Activated CD8-positive, alpha-beta T cell treated with anti-CD3 and anti-CD28 coated beads for 36 hours (primary cell): ENCODE measurements at regions not wholly inside any gene's neighbourhood (a gene's known extent, or its start where the extent isn't known, plus 50 kb on each side); places are given as distances from the start of the nearest gene placed in this dataset.

Source experiments
- ATAC-seq: fragments of 200-7000 bp; cut with Tn5 transposase; one replicate; pipeline ENCODE4 v1.10.0; 2021; ENCODE audit warnings: mild to moderate bottlenecking, moderate library complexity
- CTCF ChIA-PET: fragments of 350-600 bp; sonication (Branson Sonifier 250); formaldehyde crosslinking; loops from one replicate; lab custom pipeline; 2021; ENCODE audit warnings: antibody characterized with exemption; lab: Charles Lee
- POLR2A ChIA-PET: fragments of 350-600 bp; sonication (Branson Sonifier 250); formaldehyde crosslinking; loops from one replicate; lab custom pipeline; 2021; ENCODE audit warnings: antibody characterized with exemption; lab: Charles Lee
- DNase-seq: peaks from one replicate; pipeline ENCODE4 v3.0.0-alpha.2; 2020
- H3K27ac Mint-ChIP-seq: one replicate; pipeline ENCODE4 v1.8.0; 2021; ENCODE audit warnings: mild to moderate bottlenecking, mixed read lengths
- H3K27me3 Mint-ChIP-seq: one replicate; pipeline ENCODE4 v1.8.0; 2021; ENCODE audit warnings: mixed read lengths
- H3K36me3 Mint-ChIP-seq: one replicate; pipeline ENCODE4 v1.8.0; 2021; ENCODE audit warnings: low read depth, mixed read lengths
- H3K4me1 Mint-ChIP-seq: one replicate; pipeline ENCODE4 v1.8.0; 2021; ENCODE audit warnings: low read depth, mixed read lengths
- H3K4me3 Mint-ChIP-seq: one replicate; pipeline ENCODE4 v1.8.0; 2021; ENCODE audit warnings: mild to moderate bottlenecking, moderate library complexity, mixed read lengths
- H3K9me3 Mint-ChIP-seq: one replicate; pipeline ENCODE4 v1.8.0; 2021; ENCODE audit warnings: mixed read lengths
- intact Hi-C: fragments of 100-400 bp; cut with micrococcal nuclease; formaldehyde crosslinking; loops from one replicate; pipeline ENCODE4 v1.10.0; 2022
- TF ChIP-seq, protein P1 (sequence below): fragments of 200-600 bp; IDR thresholded peaks from one replicate; pipeline ENCODE4 v1.8.0; 2022; ENCODE audit warnings: antibody characterized with exemption, mild to moderate bottlenecking

GRCh38 chr1:118485757-118486156, 300.7 kb upstream of the SPAG17 start:
- POLR2A ChIA-PET: no interaction called here
- no peaks in the 10 kb centered on the region for H3K4me1 Mint-ChIP-seq
- intact Hi-C loops: no loop called here
- DNase-seq (no peak), ATAC-seq (no peak)
- H3K4me3 Mint-ChIP-seq: no peak overlapping the region
- TF ChIP-seq, protein P1, sequence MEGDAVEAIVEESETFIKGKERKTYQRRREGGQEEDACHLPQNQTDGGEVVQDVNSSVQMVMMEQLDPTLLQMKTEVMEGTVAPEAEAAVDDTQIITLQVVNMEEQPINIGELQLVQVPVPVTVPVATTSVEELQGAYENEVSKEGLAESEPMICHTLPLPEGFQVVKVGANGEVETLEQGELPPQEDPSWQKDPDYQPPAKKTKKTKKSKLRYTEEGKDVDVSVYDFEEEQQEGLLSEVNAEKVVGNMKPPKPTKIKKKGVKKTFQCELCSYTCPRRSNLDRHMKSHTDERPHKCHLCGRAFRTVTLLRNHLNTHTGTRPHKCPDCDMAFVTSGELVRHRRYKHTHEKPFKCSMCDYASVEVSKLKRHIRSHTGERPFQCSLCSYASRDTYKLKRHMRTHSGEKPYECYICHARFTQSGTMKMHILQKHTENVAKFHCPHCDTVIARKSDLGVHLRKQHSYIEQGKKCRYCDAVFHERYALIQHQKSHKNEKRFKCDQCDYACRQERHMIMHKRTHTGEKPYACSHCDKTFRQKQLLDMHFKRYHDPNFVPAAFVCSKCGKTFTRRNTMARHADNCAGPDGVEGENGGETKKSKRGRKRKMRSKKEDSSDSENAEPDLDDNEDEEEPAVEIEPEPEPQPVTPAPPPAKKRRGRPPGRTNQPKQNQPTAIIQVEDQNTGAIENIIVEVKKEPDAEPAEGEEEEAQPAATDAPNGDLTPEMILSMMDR: no peak
- peaks cover 6% of the 10 kb centered on the region for H3K9me3 Mint-ChIP-seq
- H3K27ac Mint-ChIP-seq: no peak overlapping the region
- CTCF ChIA-PET: no interaction called here
- no peaks in the 10 kb centered on the region for H3K27me3 Mint-ChIP-seq
- no peaks in the 10 kb centered on the region for H3K36me3 Mint-ChIP-seq

- Mint-ChIP-seq H3K4me3 (no peak overlapping the region), H3K9me3 (peaks cover 6% of the 10 kb centered on the region)
These were observed 299.9 kb upstream of the SPAG17 start for GRCh38 chr1:118484893-118485292.

GRCh38 chr1:118483245-118484006, 298.4 kb upstream of the SPAG17 start:
- no peak for ATAC-seq
- H3K27ac Mint-ChIP-seq: no peak overlapping the region
- no peaks in the 10 kb centered on the region for H3K27me3 Mint-ChIP-seq
- intact Hi-C loops: no loop called here
- H3K4me1 Mint-ChIP-seq: no peaks in the 10 kb centered on the region
- TF ChIP-seq, protein P1: no peak
- POLR2A ChIA-PET: no interaction called here
- no peak overlapping the region for H3K4me3 Mint-ChIP-seq
- H3K9me3 Mint-ChIP-seq: peaks cover 6% of the 10 kb centered on the region
- DNase-seq: no peak
- CTCF ChIA-PET: no interaction called here
- no peaks in the 10 kb centered on the region for H3K36me3 Mint-ChIP-seq

More at GRCh38 chr1:118484893-118485292, 299.9 kb upstream of the SPAG17 start:
- no peaks in the 10 kb centered on the region for H3K4me1 Mint-ChIP-seq
- ATAC-seq (no peak), DNase-seq (no peak)
- intact Hi-C loops: no loop called here
- TF ChIP-seq, protein P1: no peak
- ChIA-PET POLR2A (no interaction called here), CTCF (no interaction called here)
- no peaks in the 10 kb centered on the region for H3K27me3 Mint-ChIP-seq
- no peak overlapping the region for H3K27ac Mint-ChIP-seq
- no peaks in the 10 kb centered on the region for H3K36me3 Mint-ChIP-seq

DNA sequence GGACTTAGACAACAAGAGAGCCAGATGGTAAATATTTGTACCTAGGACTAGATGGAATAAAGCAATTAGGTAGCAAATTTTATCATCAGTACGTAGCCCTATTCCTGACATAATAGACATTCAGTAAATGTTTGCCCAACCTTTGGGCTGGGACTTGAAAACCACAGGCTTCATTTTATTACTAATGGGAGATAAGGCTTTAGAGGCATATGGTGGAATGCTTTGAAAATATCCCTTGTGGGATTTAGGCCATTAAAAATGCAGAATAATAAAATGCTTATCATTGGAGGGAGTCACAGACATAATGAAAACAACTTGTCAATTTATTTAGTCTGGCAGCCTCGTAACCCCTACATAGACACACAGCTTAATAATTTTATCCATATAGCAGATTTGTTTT, 296.1 kb upstream of the SPAG17 start:
- POLR2A ChIA-PET: no interaction called here
- no peaks in the 10 kb centered on the region for H3K27me3 Mint-ChIP-seq
- no peak overlapping the region for H3K4me3 Mint-ChIP-seq
- CTCF ChIA-PET: no interaction called here
- H3K36me3 Mint-ChIP-seq: no peaks in the 10 kb centered on the region
- TF ChIP-seq, protein P1: no peak
- no peaks in the 10 kb centered on the region for H3K4me1 Mint-ChIP-seq
- no peak overlapping the region for H3K27ac Mint-ChIP-seq
- DNase-seq: no peak
- no peak for ATAC-seq
- H3K9me3 Mint-ChIP-seq: peaks cover 9% of the 10 kb centered on the region
- intact Hi-C loops: no loop called here

DNA sequence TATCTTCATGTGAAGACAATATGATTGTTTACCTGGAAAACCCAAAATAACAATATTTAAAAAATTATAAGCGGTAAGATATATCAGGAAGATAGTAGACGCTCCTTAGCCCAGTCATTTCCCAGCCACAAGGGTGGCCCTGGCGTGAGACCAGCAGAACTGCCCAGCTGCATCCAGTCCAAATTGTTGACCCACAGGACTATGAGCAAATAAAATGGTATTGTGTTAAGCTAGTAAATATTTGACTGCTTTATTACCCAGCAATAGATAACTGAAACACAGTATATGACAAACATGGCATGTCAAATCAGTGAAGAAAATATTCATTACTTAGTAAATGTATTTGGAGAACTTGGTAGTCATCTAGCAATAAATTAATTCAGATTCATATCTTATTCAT, 294.3 kb upstream of the SPAG17 start:
- Mint-ChIP-seq H3K4me3 (no peak overlapping the region), H3K27me3 (no peaks in the 10 kb centered on the region), H3K9me3 (peaks cover 9% of the 10 kb centered on the region), H3K4me1 (no peaks in the 10 kb centered on the region), H3K36me3 (no peaks in the 10 kb centered on the region), H3K27ac (no peak overlapping the region)
- ATAC-seq (no peak), DNase-seq (no peak)
- intact Hi-C loops: no loop called here
- CTCF ChIA-PET: no interaction called here
- TF ChIP-seq, protein P1: no peak
- POLR2A ChIA-PET: no interaction called here
